Jurkat, Clone E6-1 (cell line): ENCODE measurements at regions not wholly inside any gene's neighbourhood (a gene's known extent, or its start where the extent isn't known, plus 50 kb on each side); places are given as distances from the start of the nearest gene placed in this dataset.
A peak's percentile ranks its signal among the peaks of the same experiment; 100 is the strongest.
"Not testable (repeated sequence)": the region's sequence is repeated elsewhere in the genome, so short reads cannot be mapped to it uniquely, and the experiment has no call there.

ENCODE experiments used
- DNase-seq: peaks from one replicate; pipeline ENCODE4 v3.0.0-alpha.2; 2011; ENCODE audit warnings: low read depth, low spot score
- H3K4me3 ChIP-seq: 2 replicates; pipeline ENCODE4 v1.5.1; 2011; ENCODE audit warnings: mild to moderate bottlenecking, low read length, control low read depth, moderate library complexity

DNA sequence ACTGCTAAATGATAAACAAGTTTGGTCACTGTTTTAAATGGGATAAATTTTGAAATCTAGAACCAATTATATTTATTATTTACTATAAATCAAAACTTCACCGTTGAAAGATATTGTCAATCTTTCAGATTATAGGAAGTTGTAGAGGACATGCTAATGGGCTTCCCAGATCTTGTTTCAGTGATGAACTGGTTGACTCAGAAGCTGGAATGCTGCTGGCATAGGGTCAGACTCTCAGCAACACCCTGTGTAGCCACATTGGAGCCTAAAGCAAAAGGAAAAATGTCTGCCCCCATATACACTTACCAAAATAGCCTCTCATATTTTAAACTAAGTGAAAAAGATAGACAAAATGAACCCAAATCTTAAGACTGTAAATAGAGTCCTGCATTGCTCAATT is 916.9 kb upstream of the SOX9 start:
- no peak overlapping the region for H3K4me3 ChIP-seq
- DNase-seq, result no peak

DNA sequence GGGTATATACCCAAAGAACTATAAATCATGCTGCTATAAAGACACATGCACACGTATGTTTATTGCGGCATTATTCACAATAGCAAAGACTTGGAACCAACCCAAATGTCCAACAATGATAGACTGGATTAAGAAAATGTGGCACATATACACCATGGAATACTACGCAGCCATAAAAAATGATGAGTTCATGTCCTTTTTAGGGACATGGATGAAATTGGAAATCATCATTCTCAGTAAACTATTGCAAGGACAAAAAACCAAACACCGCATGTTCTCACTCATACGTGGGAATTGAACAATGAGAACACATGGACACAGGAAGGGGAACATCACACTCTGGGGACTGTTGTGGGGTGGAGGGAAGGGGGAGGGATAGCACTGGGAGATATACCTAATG is 914.9 kb upstream of the SOX9 start:
- not testable (repeated sequence) for DNase-seq, H3K4me3 ChIP-seq

DNA sequence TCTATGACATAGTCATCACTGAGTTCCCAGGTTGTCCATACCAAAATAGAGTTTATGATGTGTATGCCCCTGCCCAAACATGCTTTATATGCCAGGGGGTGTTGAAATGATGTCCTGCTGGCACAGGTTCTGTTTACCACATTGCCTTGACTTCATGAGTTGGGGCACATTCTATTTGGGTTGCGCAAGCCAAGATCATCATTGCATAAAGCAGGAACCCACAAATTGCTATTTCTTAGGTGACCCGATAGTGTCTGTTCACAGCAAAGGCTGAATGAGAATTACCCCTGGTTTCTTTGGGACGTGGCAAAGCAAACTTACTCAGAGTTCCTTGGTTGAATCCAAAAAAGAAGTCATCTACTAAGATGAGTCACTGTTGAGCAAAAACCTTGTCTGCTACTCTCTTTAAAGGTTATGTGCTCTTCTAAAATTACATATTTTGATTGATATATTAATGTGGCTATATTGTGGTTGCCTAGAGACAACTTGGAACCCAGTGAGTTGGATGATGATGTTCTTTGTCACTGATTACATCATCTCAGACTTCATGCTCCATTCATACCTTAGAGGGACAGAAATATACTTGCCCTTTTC is 912.6 kb upstream of the SOX9 start:
- no peak overlapping the region for H3K4me3 ChIP-seq
- no peak for DNase-seq

DNA sequence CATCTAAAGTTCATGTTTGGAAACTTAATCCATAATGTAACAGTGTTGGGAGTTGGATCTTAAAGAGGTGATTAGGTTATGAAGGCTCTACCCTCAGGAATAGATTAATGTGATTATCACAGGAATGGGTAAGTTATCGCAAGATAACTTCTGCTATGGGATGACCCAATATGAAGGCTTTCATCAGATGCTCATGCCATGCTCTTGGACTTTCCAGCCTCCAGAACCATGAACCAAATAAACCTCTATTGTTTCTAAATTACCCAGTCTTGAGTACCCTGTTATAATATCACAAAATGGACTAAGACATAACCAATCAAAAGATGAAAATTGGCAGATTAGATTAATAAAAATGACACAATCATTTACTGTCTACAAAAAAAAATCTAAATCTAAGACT is 906.9 kb upstream of the SOX9 start:
- no peak overlapping the region for H3K4me3 ChIP-seq

DNA sequence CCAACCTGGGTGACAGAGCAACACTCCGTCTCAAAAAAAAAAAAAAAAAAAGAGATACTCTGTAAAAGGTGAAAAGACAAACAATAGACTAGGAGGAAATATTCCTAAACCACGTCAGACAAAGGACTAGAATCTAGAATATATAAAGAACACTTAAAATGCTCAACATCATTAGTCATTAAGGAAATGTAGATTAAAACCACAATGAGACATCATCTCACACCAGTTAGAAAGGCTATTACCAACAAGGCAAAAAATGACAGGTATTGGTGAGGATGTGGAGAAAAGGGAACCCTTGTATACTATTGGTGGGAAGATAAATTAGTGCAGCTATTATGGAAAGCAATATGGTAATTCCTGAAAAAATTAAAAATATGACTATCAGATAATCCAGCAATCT is 903.1 kb upstream of the SOX9 start:
- H3K4me3 ChIP-seq, result no peak overlapping the region
- DNase-seq, result no peak

More for the DNA sequence above, 906.9 kb upstream of the SOX9 start:
- DNase-seq, result no peak

DNA sequence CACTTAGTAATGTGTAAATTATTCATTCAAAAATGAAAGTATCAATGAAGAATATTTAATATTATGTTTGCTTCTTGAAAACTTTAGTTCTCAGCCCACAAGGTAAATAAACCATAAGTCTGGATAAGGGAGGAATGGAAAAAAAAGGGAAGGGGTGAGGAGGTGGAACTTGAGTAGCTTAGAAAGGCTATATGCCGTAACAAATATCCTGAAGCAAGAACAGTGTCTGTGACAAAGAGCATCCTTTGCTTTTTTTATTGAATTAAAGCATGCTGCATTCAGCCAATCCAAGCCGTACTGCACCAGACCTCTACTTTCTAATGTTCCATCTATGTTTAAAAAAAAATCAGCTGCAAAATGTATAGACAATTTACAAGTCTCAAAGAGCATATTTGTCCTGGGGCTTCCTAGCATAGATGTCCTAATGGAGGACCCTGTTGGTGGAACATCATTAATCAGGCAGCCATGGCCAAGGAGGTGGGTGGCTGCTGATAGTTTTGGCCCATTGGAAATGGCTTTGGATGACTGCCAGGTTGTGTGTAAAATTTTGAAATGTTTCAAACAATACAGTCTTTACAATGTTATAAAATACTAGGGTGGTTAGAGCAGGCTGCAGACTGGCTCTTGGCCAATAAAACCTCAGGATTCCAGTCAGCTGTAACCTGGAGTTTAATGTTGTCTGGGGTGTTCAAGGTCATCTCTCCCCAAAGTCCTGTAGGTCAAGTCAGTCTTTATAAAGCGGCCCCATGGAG is 895.8 kb upstream of the SOX9 start:
- DNase-seq, result no peak
- H3K4me3 ChIP-seq, result no peak overlapping the region

DNA sequence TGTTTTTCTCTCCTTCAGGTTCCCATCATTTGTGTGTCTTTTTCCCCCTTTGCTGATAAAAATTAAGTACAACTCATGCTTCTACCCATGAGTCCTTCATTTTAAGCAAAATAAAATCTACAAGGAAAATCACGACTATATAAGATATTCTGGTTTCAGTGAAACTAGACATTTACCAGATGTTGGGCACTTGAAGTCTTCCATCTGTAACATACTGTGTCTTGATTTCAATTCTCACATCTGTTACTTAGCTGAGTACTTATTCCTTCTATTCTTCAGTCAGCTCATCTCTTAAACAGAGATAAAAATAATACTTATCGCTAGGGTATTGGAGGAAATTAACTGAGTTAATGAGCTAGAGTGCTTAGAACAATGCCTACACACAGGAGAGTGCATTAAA is 893.0 kb upstream of the SOX9 start:
- no peak overlapping the region for H3K4me3 ChIP-seq
- DNase-seq, result no peak

DNA sequence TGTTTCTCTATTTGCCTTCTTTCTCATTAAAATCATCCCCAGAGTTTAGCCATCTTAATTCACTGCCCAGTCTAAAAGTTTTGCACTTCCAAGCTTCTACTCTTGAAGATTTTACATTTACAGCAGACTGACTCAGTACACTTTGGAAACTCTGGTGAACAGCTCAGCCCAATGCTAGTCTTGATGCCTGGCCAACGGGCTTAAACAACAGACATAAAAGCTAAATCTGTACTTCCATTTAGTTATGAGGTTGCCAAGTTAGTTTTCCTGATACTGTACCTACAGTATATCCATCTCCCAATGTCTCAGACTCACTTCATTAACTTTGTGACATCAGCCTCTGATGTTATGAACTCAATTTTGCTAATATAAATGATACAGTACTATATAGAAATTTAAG is 891.8 kb upstream of the SOX9 start:
- H3K4me3 ChIP-seq, result no peak overlapping the region
- DNase-seq, result no peak

DNA sequence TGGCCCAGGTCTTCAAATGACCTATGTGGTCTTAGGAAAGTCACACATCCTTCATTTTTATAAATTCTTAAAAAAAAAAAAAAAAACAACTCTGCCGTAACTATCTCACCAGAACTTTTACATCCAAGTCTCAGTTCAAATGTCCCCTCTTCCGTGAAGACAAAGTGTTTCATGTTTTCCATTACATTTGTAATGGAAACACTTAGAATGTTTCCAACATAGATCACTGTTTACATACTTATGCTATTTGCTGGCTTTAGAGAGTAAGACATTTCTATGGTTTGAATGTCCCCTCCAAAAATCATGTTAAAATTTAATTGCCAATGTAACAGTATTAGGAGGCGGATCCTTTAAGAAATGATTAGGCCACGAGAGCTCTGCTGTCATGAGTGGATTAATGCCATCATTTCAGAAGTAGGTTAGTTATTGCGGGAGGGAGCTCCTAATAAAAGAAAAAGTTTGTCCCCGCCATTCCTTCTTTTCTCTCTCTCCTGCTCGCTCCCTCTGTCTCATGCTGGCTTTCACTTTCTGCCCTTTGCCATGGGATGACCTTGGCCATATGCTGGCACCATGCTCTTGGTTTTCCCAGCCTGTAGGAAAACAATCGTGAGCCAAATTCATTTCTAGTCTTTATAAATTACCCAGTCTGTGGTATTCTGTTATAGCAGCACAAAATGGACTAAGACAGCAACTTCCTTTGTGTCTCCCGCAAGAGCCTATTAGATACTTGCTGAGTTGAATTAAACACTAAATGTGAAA is 887.8 kb upstream of the SOX9 start:
- no peak for DNase-seq
- H3K4me3 ChIP-seq, result no peak overlapping the region

DNA sequence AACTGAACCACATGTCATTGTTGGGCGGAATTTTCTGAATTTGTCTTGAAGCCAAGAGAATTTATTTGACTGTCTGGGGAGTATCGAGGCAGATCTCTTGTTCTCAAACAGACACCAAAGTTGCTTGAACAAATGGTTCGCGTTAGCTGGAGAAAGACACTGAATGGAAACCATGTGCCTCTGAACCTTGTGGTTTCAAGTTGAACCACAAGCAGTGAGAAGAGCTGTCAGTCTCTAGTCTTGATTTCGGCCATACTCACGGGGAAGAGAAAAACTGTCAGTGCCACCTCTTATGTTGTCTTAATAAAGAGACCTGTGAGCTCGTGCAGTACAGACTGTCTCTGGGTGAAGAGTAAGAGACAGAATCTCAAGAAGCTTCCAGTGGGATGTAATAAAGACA is 886.5 kb upstream of the SOX9 start:
- DNase-seq, result no peak

DNA sequence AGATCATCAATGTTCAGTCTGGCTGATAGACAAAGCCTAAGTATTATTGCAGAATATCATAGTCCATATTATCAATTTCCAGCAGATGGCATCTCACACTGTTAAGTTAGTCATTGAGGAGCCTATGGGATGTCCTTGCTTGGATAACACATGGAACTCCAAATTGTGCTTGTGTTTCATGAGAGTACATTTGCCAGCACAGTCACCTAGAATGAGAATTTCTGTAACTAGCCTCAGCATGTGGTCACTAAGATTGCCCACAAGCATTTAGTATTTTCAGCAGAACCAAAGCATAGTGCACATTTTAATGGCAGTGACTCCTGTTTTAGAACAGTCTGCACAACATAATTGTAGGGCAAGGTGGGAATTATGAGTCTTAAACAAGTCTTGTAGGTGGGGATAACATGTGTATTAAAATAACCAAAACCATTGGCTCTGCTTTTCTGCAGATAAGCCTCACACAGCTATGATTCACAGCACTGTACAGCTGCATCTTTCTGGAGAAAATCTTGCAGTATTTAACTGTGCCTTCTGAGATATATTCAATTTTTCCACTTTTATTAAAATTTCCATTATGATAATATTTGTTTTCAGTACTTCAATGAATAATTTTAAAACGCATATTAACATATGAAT is 882.8 kb upstream of the SOX9 start:
- peak; percentile 1 for DNase-seq
- H3K4me3 ChIP-seq, result no peak overlapping the region

More for the DNA sequence above, 886.5 kb upstream of the SOX9 start:
- no peak overlapping the region for H3K4me3 ChIP-seq

DNA sequence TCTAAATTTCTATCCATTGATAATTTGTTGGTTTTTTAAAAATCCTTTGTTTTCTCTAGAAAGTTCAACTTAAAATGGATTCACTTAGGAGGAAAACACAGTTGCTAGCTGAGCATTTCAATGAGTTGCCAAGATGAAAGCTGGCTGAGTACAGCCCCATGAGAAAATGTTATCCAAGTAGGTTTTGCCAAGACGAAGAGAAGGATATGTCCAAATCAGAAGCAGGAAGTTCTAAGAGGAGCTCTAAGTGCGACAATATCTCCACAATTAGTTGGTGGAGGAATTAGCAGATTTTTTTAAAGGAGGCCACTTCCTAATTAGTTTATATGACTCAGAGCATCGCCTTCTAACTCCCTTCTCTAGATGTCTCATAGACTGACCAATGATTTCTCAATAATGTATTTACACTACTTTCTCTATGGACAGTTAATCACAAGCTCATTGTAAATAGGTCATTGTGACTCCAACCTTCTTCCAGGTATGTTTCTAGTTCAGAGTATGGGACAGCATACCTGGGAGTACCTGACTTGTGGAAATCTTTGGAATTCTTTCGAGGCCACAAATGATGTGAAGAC is 873.3 kb upstream of the SOX9 start:
- no peak overlapping the region for H3K4me3 ChIP-seq
- no peak for DNase-seq

DNA sequence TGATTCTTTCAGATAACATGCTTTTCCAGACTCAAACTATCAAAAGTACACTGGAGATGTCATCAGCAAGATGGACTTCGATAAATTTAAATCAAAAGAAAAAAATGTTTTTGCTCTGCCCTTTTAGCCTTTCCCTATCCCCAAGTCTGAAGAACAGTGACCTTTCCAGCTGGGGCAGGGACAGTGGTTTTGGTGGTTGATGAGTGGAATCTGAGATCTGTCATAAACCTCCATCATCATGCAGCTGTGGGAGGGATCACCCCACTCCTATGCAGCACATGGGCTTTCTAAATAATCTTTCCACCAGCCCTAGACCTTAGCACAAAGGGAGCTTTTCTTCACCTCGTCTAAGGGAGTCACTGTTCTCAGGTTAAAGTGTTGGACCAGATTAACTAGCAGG is 869.5 kb upstream of the SOX9 start:
- no peak for DNase-seq
- no peak overlapping the region for H3K4me3 ChIP-seq

DNA sequence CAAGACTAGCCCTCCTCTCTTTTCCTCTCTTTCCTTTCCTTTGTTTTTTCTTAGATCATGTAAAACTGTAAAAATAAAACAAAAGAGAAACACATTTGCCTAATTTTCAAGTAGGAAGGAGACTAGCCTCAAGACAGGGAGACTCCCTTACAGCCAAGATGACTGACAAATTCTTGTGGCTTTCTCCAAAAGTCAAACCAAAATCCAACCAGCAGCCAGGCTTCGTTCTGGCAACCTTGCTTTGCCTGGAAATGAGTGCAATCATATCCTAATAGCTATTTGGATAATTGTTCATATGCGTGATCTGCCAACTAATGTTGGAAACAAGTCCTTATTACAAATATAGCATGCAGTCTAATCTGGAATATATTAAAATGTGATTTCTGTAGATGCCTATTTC is 868.9 kb upstream of the SOX9 start:
- no peak overlapping the region for H3K4me3 ChIP-seq
- DNase-seq, result no peak

DNA sequence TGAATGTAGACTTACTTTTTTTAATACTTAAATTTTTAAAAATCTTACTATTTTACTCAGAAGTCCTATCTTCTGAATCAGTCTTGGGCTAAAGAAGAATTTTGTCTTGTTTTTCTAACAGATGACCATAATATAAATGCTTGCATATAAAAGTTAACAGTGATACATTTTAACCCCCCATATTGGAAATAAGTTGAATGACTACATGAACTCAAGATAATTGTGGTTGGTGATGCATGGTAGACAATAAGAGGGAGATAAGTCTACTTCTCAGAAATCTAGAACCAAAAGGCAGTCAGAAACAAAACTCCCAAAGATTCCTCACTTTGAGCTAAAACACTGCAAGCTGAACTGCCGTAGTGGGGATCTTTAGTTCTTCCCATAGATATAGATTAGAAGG is 868.4 kb upstream of the SOX9 start:
- no peak for DNase-seq

DNA sequence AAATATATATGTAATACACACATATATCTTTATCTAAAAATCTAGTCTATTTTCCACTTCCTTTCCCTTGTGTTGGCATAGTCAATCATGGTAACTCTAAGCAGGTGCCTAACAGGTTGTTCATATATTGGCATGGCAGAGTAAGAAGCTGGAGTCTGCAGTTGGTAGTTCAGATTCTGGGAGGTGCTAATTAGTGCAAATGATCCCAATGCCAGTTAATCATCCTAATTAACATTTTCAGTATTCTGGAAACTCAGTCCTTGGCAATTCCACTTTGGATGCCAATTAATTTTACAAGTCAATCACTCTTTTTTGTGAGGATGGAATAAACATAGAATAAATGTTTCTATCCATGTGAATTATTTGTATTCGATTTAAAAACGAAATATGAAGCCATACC is 863.7 kb upstream of the SOX9 start:
- no peak for DNase-seq

More for the DNA sequence above, 868.4 kb upstream of the SOX9 start:
- H3K4me3 ChIP-seq, result no peak overlapping the region

DNA sequence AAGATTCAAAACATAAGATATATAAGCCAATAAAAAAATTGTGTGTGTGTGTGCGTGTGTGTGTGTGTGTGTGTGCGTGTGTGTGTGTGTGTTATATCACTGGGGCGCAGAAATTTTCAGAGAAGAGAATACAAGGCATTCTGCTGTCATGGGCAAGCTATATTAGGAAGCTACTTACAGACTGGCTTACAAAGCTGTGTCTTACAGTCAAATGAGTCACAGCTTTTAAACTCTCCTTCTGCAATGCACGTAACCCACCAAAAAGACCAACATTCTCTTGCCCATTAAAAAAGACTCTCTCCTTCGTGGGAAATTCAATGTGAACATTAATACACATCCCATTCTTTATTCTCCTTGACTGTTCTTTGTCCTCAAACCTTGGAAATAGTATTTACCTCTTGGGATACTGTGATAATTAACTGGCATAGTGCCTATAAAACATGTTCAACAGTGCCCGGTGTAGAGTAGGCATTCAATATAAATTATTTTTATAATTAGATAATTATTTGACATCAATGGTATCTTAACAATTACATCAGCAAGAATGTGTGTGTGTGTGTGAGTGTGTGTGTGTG is 860.4 kb upstream of the SOX9 start:
- no peak overlapping the region for H3K4me3 ChIP-seq
- no peak for DNase-seq

More for the DNA sequence above, 863.7 kb upstream of the SOX9 start:
- no peak overlapping the region for H3K4me3 ChIP-seq

DNA sequence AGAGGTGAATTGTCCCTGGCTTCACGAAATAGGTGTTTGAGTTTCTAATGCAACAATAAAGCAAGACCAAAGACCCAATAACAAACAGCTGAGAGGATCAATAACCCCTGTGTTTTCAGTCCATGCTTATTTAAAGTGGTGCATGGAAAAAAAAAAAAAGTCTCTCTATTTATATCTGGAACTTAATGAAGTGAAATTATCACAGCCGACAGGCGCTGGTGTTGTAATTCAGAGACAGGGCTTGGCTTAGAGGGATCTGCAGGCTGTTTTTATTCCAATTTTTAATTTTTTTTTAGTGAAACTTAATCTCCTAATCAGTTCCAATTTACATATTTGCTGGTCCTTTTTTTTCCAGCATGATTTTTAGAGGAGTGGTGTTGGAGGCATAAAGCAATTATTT is 858.2 kb upstream of the SOX9 start:
- H3K4me3 ChIP-seq, result no peak overlapping the region
- DNase-seq, result no peak

DNA sequence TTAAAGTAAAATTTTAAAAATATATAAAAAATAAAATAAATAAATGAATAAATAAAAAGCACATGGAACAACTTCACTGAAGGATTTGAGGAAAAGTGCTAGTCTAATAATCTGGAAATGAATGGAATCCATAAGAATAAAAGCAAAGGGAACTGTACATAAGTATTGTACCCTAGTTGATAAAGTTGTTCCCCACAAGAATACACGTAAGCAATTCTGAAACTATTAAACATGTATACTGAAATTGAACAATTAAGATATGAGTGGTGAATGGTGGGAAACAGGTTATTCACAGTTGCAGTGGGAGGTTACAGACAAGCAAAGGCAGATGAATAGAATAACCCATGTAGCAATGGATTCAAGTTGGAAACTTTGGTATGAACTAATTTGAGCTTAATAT is 853.2 kb upstream of the SOX9 start:
- H3K4me3 ChIP-seq, result no peak overlapping the region
- no peak for DNase-seq
